ENCODE measurements at regions not wholly inside any gene's neighbourhood (a gene's known extent, or its start where the extent isn't known, plus 50 kb on each side); places are given as distances from the start of the nearest gene placed in this dataset.
"Not testable (repeated sequence)": the region's sequence is repeated elsewhere in the genome, so short reads cannot be mapped to it uniquely, and the experiment has no call there.

- no peak for DNase-seq (ENCODE audit: low spot score)
These were observed 1072.1 kb downstream of the NXPH1 start for GRCh38 chr7:9505516-9505915.

- DNase-seq (ENCODE audit: low spot score) = no peak
These were observed 1073.9 kb downstream of the NXPH1 start for GRCh38 chr7:9507290-9507689.

GRCh38 chr7:9516662-9517061 lies 1083.3 kb downstream of the NXPH1 start:
- no peak for DNase-seq (ENCODE audit: low spot score)

GRCh38 chr7:9523579-9523978 lies 1090.2 kb downstream of the NXPH1 start:
- no peak for DNase-seq (ENCODE audit: low spot score)

GRCh38 chr7:9552431-9552830 lies 1119.0 kb downstream of the NXPH1 start:
- not testable (repeated sequence) for DNase-seq (ENCODE audit: low spot score)

- DNase-seq (ENCODE audit: low spot score) = no peak
These were observed 1124.4 kb downstream of the NXPH1 start for GRCh38 chr7:9557853-9558252.

GRCh38 chr7:9575716-9576115 lies 1142.3 kb downstream of the NXPH1 start:
- no peak for DNase-seq (ENCODE audit: low spot score)

GRCh38 chr7:9582824-9583223 lies 1149.4 kb downstream of the NXPH1 start:
- no peak for DNase-seq (ENCODE audit: low spot score)

GRCh38 chr7:9598411-9598810 lies 1165.0 kb downstream of the NXPH1 start:
- DNase-seq (ENCODE audit: low spot score) = no peak

- DNase-seq (ENCODE audit: low spot score) = no peak
These were observed 1167.6 kb downstream of the NXPH1 start for GRCh38 chr7:9600974-9601373.

GRCh38 chr7:9603291-9603690 lies 1169.9 kb downstream of the NXPH1 start:
- no peak for DNase-seq (ENCODE audit: low spot score)

- no peak for DNase-seq (ENCODE audit: low spot score)
These were observed 1175.2 kb downstream of the NXPH1 start for GRCh38 chr7:9608560-9608959.

GRCh38 chr7:9620899-9621298 lies 1187.5 kb downstream of the NXPH1 start:
- not testable (repeated sequence) for DNase-seq (ENCODE audit: low spot score)

- not testable (repeated sequence) for DNase-seq (ENCODE audit: low spot score)
These were observed 1188.0 kb downstream of the NXPH1 start for GRCh38 chr7:9621306-9621902.

- no peak for DNase-seq (ENCODE audit: low spot score)
These were observed 1188.5 kb downstream of the NXPH1 start for GRCh38 chr7:9621927-9622326.

GRCh38 chr7:9625953-9626352 lies 1192.5 kb downstream of the NXPH1 start:
- DNase-seq (ENCODE audit: low spot score) = no peak

- DNase-seq (ENCODE audit: low spot score) = no peak
These were observed 1212.3 kb downstream of the NXPH1 start for GRCh38 chr7:9645756-9646155.

GRCh38 chr7:9657257-9657656 lies 1223.8 kb downstream of the NXPH1 start:
- DNase-seq (ENCODE audit: low spot score) = no peak

GRCh38 chr7:9671979-9672917 lies 1238.8 kb downstream of the NXPH1 start:
- DNase-seq (ENCODE audit: low spot score) = no peak

GRCh38 chr7:9680713-9681112 lies 1247.3 kb downstream of the NXPH1 start:
- no peak for DNase-seq (ENCODE audit: low spot score)

GRCh38 chr7:9681284-9681683 lies 1247.9 kb downstream of the NXPH1 start:
- no peak for DNase-seq (ENCODE audit: low spot score)

- no peak for DNase-seq (ENCODE audit: low spot score)
These were observed 1257.9 kb downstream of the NXPH1 start for GRCh38 chr7:9691286-9691685.

GRCh38 chr7:9698375-9698774 lies 1265.0 kb downstream of the NXPH1 start:
- DNase-seq (ENCODE audit: low spot score) = no peak

Data from AG20443 (cell line).